ENCODE measurements at regions not wholly inside any gene's neighbourhood (a gene's known extent, or its start where the extent isn't known, plus 50 kb on each side); places are given as distances from the start of the nearest gene placed in this dataset.

DNA sequence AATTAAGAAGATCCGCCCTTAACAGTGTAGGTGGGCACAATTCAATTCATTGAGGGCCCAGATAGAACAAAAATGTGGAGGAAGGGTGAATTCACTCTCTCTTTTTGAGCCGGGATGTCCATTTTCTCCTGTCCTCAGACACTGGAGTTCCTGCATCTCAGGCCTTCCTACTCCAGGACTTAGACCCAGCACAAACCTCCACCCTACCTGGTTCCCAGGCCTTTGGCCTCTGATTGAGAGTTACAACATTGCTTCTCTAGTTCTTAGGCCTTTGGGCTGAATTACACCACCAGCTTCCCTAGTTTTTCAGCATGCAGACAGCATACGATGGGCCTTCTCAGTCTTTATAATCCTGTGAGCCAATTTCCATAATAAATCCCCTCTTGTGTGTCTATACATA, 87.8 kb upstream of the TMEM17 start:
- intact Hi-C loops (cut with DNase I), result no loop called here
- TF ChIP-seq POLR2A (IDR thresholded peaks at IDR 0.05), result no peak
- no peak for TF ChIP-seq POLR2AphosphoS5 (IDR thresholded peaks at IDR 0.05; ENCODE audit: insufficient read depth in 1 of 2, low read depth in 1 of 2)
- TF ChIP-seq, protein P1, sequence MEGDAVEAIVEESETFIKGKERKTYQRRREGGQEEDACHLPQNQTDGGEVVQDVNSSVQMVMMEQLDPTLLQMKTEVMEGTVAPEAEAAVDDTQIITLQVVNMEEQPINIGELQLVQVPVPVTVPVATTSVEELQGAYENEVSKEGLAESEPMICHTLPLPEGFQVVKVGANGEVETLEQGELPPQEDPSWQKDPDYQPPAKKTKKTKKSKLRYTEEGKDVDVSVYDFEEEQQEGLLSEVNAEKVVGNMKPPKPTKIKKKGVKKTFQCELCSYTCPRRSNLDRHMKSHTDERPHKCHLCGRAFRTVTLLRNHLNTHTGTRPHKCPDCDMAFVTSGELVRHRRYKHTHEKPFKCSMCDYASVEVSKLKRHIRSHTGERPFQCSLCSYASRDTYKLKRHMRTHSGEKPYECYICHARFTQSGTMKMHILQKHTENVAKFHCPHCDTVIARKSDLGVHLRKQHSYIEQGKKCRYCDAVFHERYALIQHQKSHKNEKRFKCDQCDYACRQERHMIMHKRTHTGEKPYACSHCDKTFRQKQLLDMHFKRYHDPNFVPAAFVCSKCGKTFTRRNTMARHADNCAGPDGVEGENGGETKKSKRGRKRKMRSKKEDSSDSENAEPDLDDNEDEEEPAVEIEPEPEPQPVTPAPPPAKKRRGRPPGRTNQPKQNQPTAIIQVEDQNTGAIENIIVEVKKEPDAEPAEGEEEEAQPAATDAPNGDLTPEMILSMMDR (IDR thresholded peaks at IDR 0.05), result no peak

DNA sequence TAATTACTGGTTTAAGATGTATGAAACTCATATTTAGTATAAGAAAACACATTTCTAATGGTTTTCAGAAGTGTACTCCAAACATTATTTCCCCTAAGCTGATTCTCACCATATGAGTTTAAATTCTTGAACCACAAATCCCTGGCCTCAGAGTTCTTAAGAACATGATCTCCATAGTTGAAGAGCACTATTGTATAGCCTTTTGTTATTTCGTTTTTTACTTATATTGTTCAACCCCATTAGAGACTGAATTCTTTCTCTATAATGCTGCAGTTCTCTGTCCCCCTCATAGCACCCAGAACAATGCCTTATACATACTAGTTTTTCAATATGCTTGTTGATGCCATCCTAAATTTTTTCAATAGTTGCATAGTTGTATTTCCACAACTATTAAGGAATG, 85.5 kb upstream of the TMEM17 start:
- no peaks in the 10 kb centered on the region for H3K36me3 ChIP-seq
- no peak overlapping the region for H3K27ac ChIP-seq
- no peak overlapping the region for H3K4me3 ChIP-seq
- no peaks in the 10 kb centered on the region for H3K27me3 ChIP-seq
- no peak for TF ChIP-seq POLR2A (IDR thresholded peaks at IDR 0.05)
- H3K4me1 ChIP-seq, result peaks cover 13% of the 10 kb centered on the region
- no peaks in the 10 kb centered on the region for H3K9me3 ChIP-seq
- intact Hi-C loops (cut with DNase I), result no loop called here
- DNase-seq (ENCODE audit: extremely low spot score in 2 of 2), result no peak

More for the DNA sequence above, 87.8 kb upstream of the TMEM17 start:
- H3K4me1 ChIP-seq, result peaks cover 18% of the 10 kb centered on the region
- no peaks in the 10 kb centered on the region for H3K9me3 ChIP-seq
- H3K4me3 ChIP-seq, result no peak overlapping the region
- H3K36me3 ChIP-seq, result no peaks in the 10 kb centered on the region
- no peaks in the 10 kb centered on the region for H3K27me3 ChIP-seq
- no peak overlapping the region for H3K27ac ChIP-seq
- DNase-seq (ENCODE audit: extremely low spot score in 2 of 2), result no peak

DNA sequence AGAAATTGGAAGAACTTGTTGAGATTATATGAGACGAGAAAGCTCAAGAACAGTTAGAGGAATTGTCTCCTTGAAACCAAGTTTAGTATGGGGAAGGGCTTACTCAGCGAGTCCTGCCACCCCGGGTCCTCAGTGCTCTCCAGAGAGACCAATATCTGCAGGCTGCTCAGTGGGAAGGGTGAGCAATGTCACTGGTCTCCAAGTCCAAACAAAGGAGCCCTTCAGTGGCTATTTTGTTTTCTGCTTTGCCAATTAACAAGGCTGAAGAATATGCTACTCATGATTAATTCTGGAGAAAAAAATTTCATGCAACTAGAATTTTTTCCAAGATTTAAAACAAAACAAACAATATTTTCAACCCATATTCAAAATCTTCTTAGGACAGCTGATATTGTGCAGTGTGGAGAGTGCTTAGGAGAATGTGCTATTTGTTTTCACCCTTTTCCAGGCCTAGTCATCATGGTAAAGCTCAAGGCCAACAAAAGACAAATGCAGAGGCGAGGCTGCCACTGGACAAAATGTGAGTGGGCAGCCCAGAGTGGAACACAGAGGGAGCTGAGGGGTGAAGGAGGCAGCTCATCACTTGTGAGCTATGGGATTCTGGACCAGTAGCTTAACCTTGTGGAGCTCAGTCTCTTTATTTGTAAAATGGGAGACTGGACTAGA, 83.8 kb upstream of the TMEM17 start:
- Histone ChIP-seq H3K4me3 (no peak overlapping the region), H3K27me3 (no peaks in the 10 kb centered on the region), H3K9me3 (no peaks in the 10 kb centered on the region), H3K27ac (no peak overlapping the region), H3K36me3 (no peaks in the 10 kb centered on the region), H3K4me1 (no peaks in the 10 kb centered on the region)
- intact Hi-C loops (cut with DNase I), result no loop called here
- no peak for DNase-seq (ENCODE audit: extremely low spot score in 2 of 2)
- TF ChIP-seq, protein P1 (IDR thresholded peaks at IDR 0.05), result no peak
- TF ChIP-seq POLR2AphosphoS5 (IDR thresholded peaks at IDR 0.05; ENCODE audit: insufficient read depth in 1 of 2, low read depth in 1 of 2), result no peak
- TF ChIP-seq POLR2A (IDR thresholded peaks at IDR 0.05), result no peak

DNA sequence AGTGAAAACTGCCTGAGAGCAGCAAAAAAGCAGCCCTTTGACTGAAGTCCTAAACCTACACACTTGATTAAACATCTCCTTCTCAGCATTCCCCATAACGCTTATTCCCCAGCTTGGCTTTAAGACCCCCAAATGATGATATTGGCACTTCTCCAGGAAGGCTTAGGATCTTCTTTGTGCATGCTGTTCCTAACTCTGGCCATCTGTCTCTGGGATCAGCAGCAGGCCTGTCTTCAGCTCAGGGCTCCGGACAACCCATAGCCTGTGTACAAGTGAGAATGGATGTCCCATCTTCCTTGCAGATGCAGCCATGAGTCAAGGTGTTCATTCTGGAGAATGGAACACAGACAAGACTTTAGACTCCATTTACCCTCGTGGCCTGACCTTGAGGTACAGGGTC, 81.6 kb upstream of the TMEM17 start:
- Histone ChIP-seq H3K27ac (no peak overlapping the region), H3K36me3 (no peaks in the 10 kb centered on the region), H3K9me3 (no peaks in the 10 kb centered on the region), H3K4me1 (no peaks in the 10 kb centered on the region), H3K27me3 (no peaks in the 10 kb centered on the region), H3K4me3 (no peak overlapping the region)
- no peak for DNase-seq (ENCODE audit: extremely low spot score in 2 of 2)
- TF ChIP-seq POLR2A (IDR thresholded peaks at IDR 0.05) (no peak), POLR2AphosphoS5 (IDR thresholded peaks at IDR 0.05; ENCODE audit: insufficient read depth in 1 of 2, low read depth in 1 of 2) (no peak)
- TF ChIP-seq, protein P1 (IDR thresholded peaks at IDR 0.05), result no peak
- intact Hi-C loops (cut with DNase I), result no loop called here

DNA sequence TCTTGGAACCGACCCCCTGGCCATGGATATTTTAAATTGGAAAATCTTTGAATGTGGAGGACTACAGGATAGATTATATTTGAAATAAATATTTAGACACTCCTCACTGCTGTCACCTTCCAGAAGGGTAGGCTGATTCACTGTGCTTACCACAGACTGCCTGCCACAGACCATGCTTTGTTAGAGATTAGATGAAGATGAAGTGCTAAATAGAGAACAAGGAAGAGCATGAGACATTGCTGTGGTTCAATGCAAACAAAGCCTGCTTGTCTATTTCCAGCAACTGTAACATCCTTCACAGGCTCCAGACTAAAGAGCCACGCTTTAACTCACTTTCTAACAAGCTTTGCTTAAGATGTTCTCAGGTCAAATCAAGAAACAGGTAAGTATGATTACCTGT, 81.0 kb upstream of the TMEM17 start:
- Histone ChIP-seq H3K36me3 (no peaks in the 10 kb centered on the region), H3K9me3 (no peaks in the 10 kb centered on the region), H3K4me1 (no peaks in the 10 kb centered on the region), H3K4me3 (no peak overlapping the region), H3K27ac (no peak overlapping the region), H3K27me3 (no peaks in the 10 kb centered on the region)
- TF ChIP-seq, protein P1 (IDR thresholded peaks at IDR 0.05), result no peak
- TF ChIP-seq POLR2A (IDR thresholded peaks at IDR 0.05), result no peak
- TF ChIP-seq POLR2AphosphoS5 (IDR thresholded peaks at IDR 0.05; ENCODE audit: insufficient read depth in 1 of 2, low read depth in 1 of 2), result no peak
- no peak for DNase-seq (ENCODE audit: extremely low spot score in 2 of 2)
- intact Hi-C loops (cut with DNase I), result no loop called here
